Liver (tissue), 8 donors: ENCODE measurements at regions not wholly inside any gene's neighbourhood (a gene's known extent, or its start where the extent isn't known, plus 50 kb on each side); places are given as distances from the start of the nearest gene placed in this dataset.

Source experiments
- DNase-seq: peaks from one replicate; pipeline ENCODE4 v3.0.0-alpha.2; 2017; ENCODE audit warnings: low spot score
- H3K27ac ChIP-seq, 2 donors: one replicate each; pipeline ENCODE4 v1.7.0; 2013; ENCODE audit warnings: inconsistent platforms in 2 of 2, low read length in 2 of 2, control low read depth in 1 of 2, low read depth in 1 of 2, mild to moderate bottlenecking in 1 of 2
- H3K27me3 ChIP-seq, 4 donors: one replicate each; pipeline versions ENCODE4 v1.6.1 to v1.7.0; 2013; ENCODE audit warnings: low read length in 3 of 4, inconsistent platforms in 1 of 4, mild to moderate bottlenecking in 1 of 4, moderate library complexity in 1 of 4; ENCODE audit not compliant: control insufficient read depth in 4 of 4, insufficient read depth in 4 of 4
- H3K36me3 ChIP-seq, 4 donors: one replicate each; pipeline versions ENCODE4 v1.6.1 to v1.7.0; 2013; ENCODE audit warnings: low read length in 3 of 4, mild to moderate bottlenecking in 3 of 4, low read depth in 1 of 4, moderate library complexity in 1 of 4; ENCODE audit not compliant: control insufficient read depth in 4 of 4, insufficient read depth in 3 of 4
- H3K4me1 ChIP-seq, 4 donors: one replicate each; pipeline versions ENCODE4 v1.6.1 to v1.7.0; 2013; ENCODE audit warnings: low read length in 3 of 4, mild to moderate bottlenecking in 3 of 4, moderate library complexity in 1 of 4; ENCODE audit not compliant: control insufficient read depth in 4 of 4, insufficient read depth in 4 of 4
- H3K4me3 ChIP-seq, 3 donors: one replicate each; pipeline versions ENCODE4 v1.6.1 to v1.7.0; 2013; ENCODE audit warnings: low read length in 3 of 3, control low read depth in 1 of 3, low read depth in 1 of 3, mild to moderate bottlenecking in 1 of 3
- H3K9ac ChIP-seq, 2 donors: one replicate each; pipeline ENCODE4 v1.7.0; 2013; ENCODE audit warnings: low read length in 2 of 2, mild to moderate bottlenecking in 2 of 2, moderate library complexity in 2 of 2, control low read depth in 1 of 2, low read depth in 1 of 2
- H3K9me3 ChIP-seq, 4 donors: one replicate each; pipeline versions ENCODE4 v1.6.1 to v1.7.0; 2013; ENCODE audit warnings: low read length in 3 of 4; ENCODE audit not compliant: control insufficient read depth in 4 of 4
- CTCF ChIP-seq: fragments of 150-350 bp; IDR thresholded peaks from 2 replicates; pipeline ENCODE4 v1.5.1; 2017; ENCODE audit warnings: improper control_type of control experiment, low read depth, low read length; ENCODE audit not compliant: missing input control
- EGR1 ChIP-seq, 2 donors: IDR thresholded peaks; 2 replicates each; pipeline ENCODE4 v1.6.1; 2016 to 2018; ENCODE audit warnings: antibody characterized with exemption in 2 of 2, low read depth in 2 of 2
- GABPA ChIP-seq, 2 donors: IDR thresholded peaks in 1 of 2; conservative IDR thresholded peaks in 1 of 2; 2 replicates each; pipeline ENCODE4 v1.6.1; 2016; ENCODE audit warnings: antibody characterized with exemption in 2 of 2, mild to moderate bottlenecking in 1 of 2, moderate library complexity in 1 of 2
- HNF4A ChIP-seq, 2 donors: conservative IDR thresholded peaks; 2 replicates each; pipeline ENCODE4 v1.6.1; 2016; ENCODE audit warnings: antibody characterized with exemption in 2 of 2, mild to moderate bottlenecking in 2 of 2
- HNF4G ChIP-seq: IDR thresholded peaks from 2 replicates; pipeline ENCODE4 v1.6.1; 2016; ENCODE audit warnings: antibody characterized with exemption
- JUND ChIP-seq, 2 donors: IDR thresholded peaks; 2 replicates each; pipeline ENCODE4 v1.6.1; 2016; ENCODE audit warnings: antibody characterized with exemption in 2 of 2
- RAD21 ChIP-seq, 2 donors: IDR thresholded peaks; 2 replicates each; pipeline ENCODE4 v1.6.1; 2016; ENCODE audit warnings: antibody characterized with exemption in 2 of 2, mild to moderate bottlenecking in 2 of 2
- REST ChIP-seq: IDR thresholded peaks from 2 replicates; pipeline ENCODE4 v1.6.1; 2016; ENCODE audit warnings: antibody characterized with exemption, mild to moderate bottlenecking
- TAF1 ChIP-seq: conservative IDR thresholded peaks from 2 replicates; pipeline ENCODE4 v1.6.1; 2016; ENCODE audit warnings: antibody characterized with exemption, mild to moderate bottlenecking
- ZBTB33 ChIP-seq: IDR thresholded peaks from 2 replicates; pipeline ENCODE4 v1.6.1; 2016; ENCODE audit warnings: antibody characterized with exemption
- WGBS: extraction: QIAGEN DNeasy Blood & Tissue Kit; methylation state at CpG from one replicate; pipeline ENCODE4 v1.1.7; 2013; 5-methylcytosine and 5-hydroxymethylcytosine counted together
- donor health status: healthy.
- donor health status: healthy.
- donor health status: healthy.
- donor health status: healthy.
- donor health status: healthy.

- Histone ChIP-seq H3K4me3 (no peak overlapping the region), H3K9me3 (no peaks in the 10 kb centered on the region), H3K27ac (no peak overlapping the region), H3K36me3 (no peaks in the 10 kb centered on the region), H3K4me1 (no peaks in the 10 kb centered on the region), H3K27me3 (no peaks in the 10 kb centered on the region), H3K9ac (no peak overlapping the region)
- TF ChIP-seq CTCF (no peak), TAF1 (no peak), RAD21 (IDR thresholded peaks at IDR 0.05) (no peak), REST (no peak), EGR1 (IDR thresholded peaks at IDR 0.05; ENCODE audit: low read depth in 2 of 2) (no peak)
- no peak for DNase-seq
- 95% methylated on average over 3 of the region's 3 CpGs for WGBS
Observed at GRCh38 chr2:196409376-196409775, 230.1 kb upstream of the CCDC150 start.

- H3K9ac ChIP-seq: no peak overlapping the region
- H3K9me3 ChIP-seq: no peaks in the 10 kb centered on the region
- 96% methylated on average over 1 of the region's 1 CpG for WGBS
- H3K4me3 ChIP-seq: no peak overlapping the region
- no peaks in the 10 kb centered on the region for H3K27me3 ChIP-seq
- no peaks in the 10 kb centered on the region for H3K4me1 ChIP-seq
- H3K36me3 ChIP-seq: no peaks in the 10 kb centered on the region
- DNase-seq: no peak
- TF ChIP-seq HNF4A (conservative IDR thresholded peaks at IDR 0.05): no peak
- no peak for TF ChIP-seq RAD21 (IDR thresholded peaks at IDR 0.05)
- no peak for TF ChIP-seq JUND (IDR thresholded peaks at IDR 0.05)
- TF ChIP-seq HNF4G: no peak
- TF ChIP-seq REST: no peak
- TF ChIP-seq ZBTB33: no peak
- no peak for TF ChIP-seq TAF1
- no peak for TF ChIP-seq GABPA (IDR thresholded peaks at IDR 0.05 in 1 of 2, conservative IDR thresholded peaks at IDR 0.05 in 1 of 2)
- H3K27ac ChIP-seq: no peak overlapping the region
Observed at GRCh38 chr2:196410008-196410407, 229.5 kb upstream of the CCDC150 start.
